CD4-positive, alpha-beta T cell (primary cell): ENCODE measurements at regions not wholly inside any gene's neighbourhood (a gene's known extent, or its start where the extent isn't known, plus 50 kb on each side); places are given as distances from the start of the nearest gene placed in this dataset.

ENCODE experiments used
- ATAC-seq: fragments of 200-7000 bp; cut with Tn5 transposase; one replicate; pipeline ENCODE4 v1.10.0; 2022; ENCODE audit warnings: mild to moderate bottlenecking; ENCODE audit not compliant: poor library complexity
- CTCF ChIA-PET: fragments of 350-600 bp; sonication (Branson Sonifier 250); formaldehyde crosslinking; loops from one replicate; lab custom pipeline; 2021; ENCODE audit warnings: antibody characterized with exemption, inconsistent platforms; lab: Charles Lee
- POLR2A ChIA-PET: fragments of 350-600 bp; sonication (Branson Sonifier 250); formaldehyde crosslinking; loops from one replicate; lab custom pipeline; 2021; ENCODE audit warnings: antibody characterized with exemption, inconsistent platforms; lab: Charles Lee
- DNase-seq, 14 experiments: peaks; one replicate each; pipeline ENCODE4 v3.0.0-alpha.2; 2013 to 2020; ENCODE audit warnings: mixed read lengths in 2 of 14
- H3K27ac ChIP-seq, 2 donors: one replicate each; pipeline versions ENCODE4 v1.5.1 to v1.7.0; 2013; ENCODE audit warnings: low read length in 2 of 2, low read depth in 1 of 2, mild to moderate bottlenecking in 1 of 2
- H3K27me3 ChIP-seq, 2 experiments: 1 replicate in 1 of 2; 2 replicates in 1 of 2; pipeline versions ENCODE4 v1.6.1 to v1.7.0; 2013; ENCODE audit warnings: low read length in 2 of 2, control low read depth in 1 of 2, mild to moderate bottlenecking in 1 of 2, moderate library complexity in 1 of 2; ENCODE audit not compliant: insufficient read depth in 2 of 2, control insufficient read depth in 1 of 2
- H3K36me3 ChIP-seq: one replicate; pipeline ENCODE4 v1.6.1; 2013; ENCODE audit warnings: low read length, control low read depth; ENCODE audit not compliant: insufficient read depth
- H3K4me1 ChIP-seq: one replicate; pipeline ENCODE4 v1.6.1; 2013; ENCODE audit warnings: low read length, control low read depth; ENCODE audit not compliant: insufficient read depth
- H3K4me3 ChIP-seq: one replicate; pipeline ENCODE4 v1.5.1; 2013; ENCODE audit warnings: mild to moderate bottlenecking, low read length, moderate library complexity
- H3K9me3 ChIP-seq, 2 experiments: 1 replicate in 1 of 2; 2 replicates in 1 of 2; pipeline versions ENCODE4 v1.6.1 to v1.7.0; 2013; ENCODE audit warnings: low read length in 2 of 2, mild to moderate bottlenecking in 2 of 2, control low read depth in 1 of 2, moderate library complexity in 1 of 2; ENCODE audit not compliant: control insufficient read depth in 1 of 2, insufficient read depth in 1 of 2
- H3K27ac Mint-ChIP-seq: one replicate; pipeline ENCODE4 v1.8.0; 2020; ENCODE audit warnings: mixed read lengths
- H3K27me3 Mint-ChIP-seq: one replicate; pipeline ENCODE4 v1.8.0; 2021; ENCODE audit warnings: mixed read lengths
- H3K36me3 Mint-ChIP-seq: one replicate; pipeline ENCODE4 v1.8.0; 2021; ENCODE audit warnings: low read depth, mixed read lengths
- H3K4me1 Mint-ChIP-seq: one replicate; pipeline ENCODE4 v1.8.0; 2021; ENCODE audit warnings: low read depth, mixed read lengths
- H3K4me3 Mint-ChIP-seq: one replicate; pipeline ENCODE4 v1.8.0; 2020; ENCODE audit warnings: mild to moderate bottlenecking, mixed read lengths
- H3K9me3 Mint-ChIP-seq: one replicate; pipeline ENCODE4 v1.8.0; 2020; ENCODE audit warnings: mixed read lengths
- CTCF ChIP-seq: fragments of 200-600 bp; IDR thresholded peaks from one replicate; pipeline ENCODE4 v1.8.0; 2022; ENCODE audit warnings: antibody characterized with exemption, mild to moderate bottlenecking
- intact Hi-C, 2 experiments: fragments of 100-400 bp; cut with DNase I in 1 of 2; cut with micrococcal nuclease in 1 of 2; formaldehyde crosslinking; loops; one replicate each; pipeline versions ENCODE4 v1.15.1 to v1.9.0; 2023 to 2025; cut with DNase I, micrococcal nuclease

GRCh38 chr12:124232654-124232987 lies 62.3 kb upstream of the RFLNA start:
- no peaks in the 10 kb centered on the region for H3K4me1 ChIP-seq
- H3K27me3 ChIP-seq, result no peaks in the 10 kb centered on the region
- no peak for TF ChIP-seq CTCF
- H3K36me3 Mint-ChIP-seq, result no peaks in the 10 kb centered on the region
- H3K9me3 Mint-ChIP-seq, result peaks cover 8% of the 10 kb centered on the region
- DNase-seq, result no peak
- no peaks in the 10 kb centered on the region for H3K4me1 Mint-ChIP-seq
- intact Hi-C loops, result no loop called here
- peaks cover 0 to 13% of the 10 kb centered on the region in 2 experiments for H3K9me3 ChIP-seq
- ChIA-PET POLR2A (no interaction called here), CTCF (no interaction called here)
- no peak overlapping the region for H3K4me3 ChIP-seq
- H3K27ac Mint-ChIP-seq, result no peak overlapping the region
- peaks cover 8% of the 10 kb centered on the region for H3K27me3 Mint-ChIP-seq
- no peak overlapping the region for H3K27ac ChIP-seq
- no peak overlapping the region for H3K4me3 Mint-ChIP-seq
- ATAC-seq, result no peak
- no peaks in the 10 kb centered on the region for H3K36me3 ChIP-seq

GRCh38 chr12:124233041-124233796 lies 61.7 kb upstream of the RFLNA start:
- no peak for ATAC-seq
- Histone ChIP-seq H3K4me1 (no peaks in the 10 kb centered on the region), H3K27ac (no peak overlapping the region), H3K36me3 (no peaks in the 10 kb centered on the region), H3K9me3 (peaks cover 0 to 13% of the 10 kb centered on the region in 2 experiments), H3K4me3 (no peak overlapping the region), H3K27me3 (no peaks in the 10 kb centered on the region)
- DNase-seq, result no peak
- no peak for TF ChIP-seq CTCF
- H3K36me3 Mint-ChIP-seq, result no peaks in the 10 kb centered on the region
- ChIA-PET POLR2A (interaction anchor here (0.5 to 0.6 kb wide), 2 partner anchors 18 to 435 kb away, joined by 3 read pairs; no protein-coding TSS in a partner anchor), CTCF (no interaction called here)
- intact Hi-C loops, result no loop called here
- H3K4me3 Mint-ChIP-seq, result no peak overlapping the region
- no peaks in the 10 kb centered on the region for H3K4me1 Mint-ChIP-seq
- H3K9me3 Mint-ChIP-seq, result peaks cover 8% of the 10 kb centered on the region
- peaks cover 11% of the 10 kb centered on the region for H3K27me3 Mint-ChIP-seq
- H3K27ac Mint-ChIP-seq, result no peak overlapping the region

- Mint-ChIP-seq H3K9me3 (peaks cover 8% of the 10 kb centered on the region), H3K27ac (no peak overlapping the region), H3K36me3 (no peaks in the 10 kb centered on the region), H3K4me3 (no peak overlapping the region), H3K27me3 (peaks cover 15% of the 10 kb centered on the region), H3K4me1 (no peaks in the 10 kb centered on the region)
- Histone ChIP-seq H3K9me3 (peaks cover 0 to 13% of the 10 kb centered on the region in 2 experiments), H3K4me1 (no peaks in the 10 kb centered on the region), H3K27ac (no peak overlapping the region), H3K4me3 (no peak overlapping the region), H3K36me3 (no peaks in the 10 kb centered on the region), H3K27me3 (no peaks in the 10 kb centered on the region)
- POLR2A ChIA-PET, result interaction anchor here (0.5 to 0.6 kb wide), 2 partner anchors 17 to 436 kb away, joined by 3 read pairs; no protein-coding TSS in a partner anchor
- CTCF ChIA-PET, result no interaction called here
- no peak for DNase-seq
- TF ChIP-seq CTCF, result no peak
- no peak for ATAC-seq
- intact Hi-C loops, result no loop called here
Measured at GRCh38 chr12:124233846-124234640, 60.9 kb upstream of the RFLNA start.
